Sigmoid colon (tissue), 6 donors: ENCODE measurements at regions not wholly inside any gene's neighbourhood (a gene's known extent, or its start where the extent isn't known, plus 50 kb on each side); places are given as distances from the start of the nearest gene placed in this dataset.

Experiments
- DNase-seq: peaks from one replicate; pipeline ENCODE4 v3.0.0-alpha.2; 2019
- H3K27ac ChIP-seq, 4 donors: fragments of 200-600 bp; sonication (generic); one replicate each; pipeline ENCODE4 v1.5.1; 2016 to 2019; ENCODE audit warnings: mild to moderate bottlenecking in 1 of 4
- H3K27me3 ChIP-seq, 3 donors: fragments of 200-600 bp; sonication (generic); one replicate each; pipeline ENCODE4 v1.5.1; 2019; ENCODE audit warnings: mild to moderate bottlenecking in 1 of 3
- H3K36me3 ChIP-seq, 4 donors: fragments of 200-600 bp; sonication (generic); one replicate each; pipeline ENCODE4 v1.5.1; 2016 to 2019
- H3K4me1 ChIP-seq, 4 donors: fragments of 200-600 bp; sonication (generic); one replicate each; pipeline ENCODE4 v1.5.1; 2017 to 2019
- H3K4me3 ChIP-seq, 4 donors: fragments of 200-600 bp; sonication (generic); one replicate each; pipeline ENCODE4 v1.5.1; 2017 to 2019; ENCODE audit warnings: mild to moderate bottlenecking in 2 of 4, moderate library complexity in 1 of 4
- H3K9me3 ChIP-seq, 4 donors: fragments of 200-600 bp in 3 of 4; sonication (generic) in 3 of 4; one replicate each; pipeline versions ENCODE4 v1.5.1 to v1.6.1; 2013 to 2019
- EP300 ChIP-seq, 4 donors: sonication (generic); formaldehyde crosslinking; IDR thresholded peaks; one replicate each; pipeline ENCODE4 v1.6.1; 2017; ENCODE audit warnings: antibody characterized with exemption in 4 of 4
- POLR2A ChIP-seq, 2 donors: fragments of 450-650 bp; IDR thresholded peaks; one replicate each; pipeline ENCODE4 v1.6.1; 2016; ENCODE audit warnings: antibody characterized with exemption in 2 of 2, mild to moderate bottlenecking in 2 of 2, moderate library complexity in 2 of 2
- POLR2AphosphoS5 ChIP-seq, 4 donors: sonication (generic); formaldehyde crosslinking; IDR thresholded peaks; one replicate each; pipeline ENCODE4 v1.6.1; 2017; ENCODE audit warnings: antibody characterized with exemption in 4 of 4
- WGBS, 2 donors: extraction: QIAGEN DNeasy Blood & Tissue Kit; methylation state at CpG; one replicate each; pipeline ENCODE4 v1.1.7; 2013; 5-methylcytosine and 5-hydroxymethylcytosine counted together
- intact Hi-C: fragments of 100-400 bp; cut with DNase I; formaldehyde crosslinking; loops from one replicate; pipeline ENCODE4 v1.15.1; 2023
- TF ChIP-seq, protein P1 (sequence below), 4 experiments: fragments of 450-650 bp in 3 of 4; fragments of 200-600 bp in 1 of 4; IDR thresholded peaks; one replicate each; pipeline ENCODE4 v1.5.1; 2016 to 2019; ENCODE audit warnings: antibody characterized with exemption in 4 of 4, mild to moderate bottlenecking in 3 of 4, moderate library complexity in 2 of 4
- donor health status: healthy with polysubstance abuse.
- donor health status: healthy.

DNA sequence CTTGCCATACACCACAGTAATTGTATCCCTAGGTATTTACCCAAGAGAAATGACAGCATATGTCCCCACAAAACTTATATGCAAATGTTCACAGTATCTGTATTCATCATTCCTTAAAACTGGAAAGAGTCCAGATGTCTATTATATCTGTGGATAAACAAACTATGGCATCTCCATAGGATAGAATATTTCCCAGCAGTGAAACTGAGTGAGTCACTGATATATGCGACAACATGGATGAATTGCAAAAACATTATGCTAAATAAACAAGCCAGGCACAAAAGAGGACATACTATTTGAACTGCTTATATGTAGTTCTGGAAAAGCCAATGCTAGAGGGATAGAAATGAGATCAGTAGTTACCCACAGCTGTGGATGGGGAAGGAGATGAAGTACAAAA is 359.4 kb upstream of the DSEL start:
- Histone ChIP-seq H3K36me3 (no peaks in the 10 kb centered on the region), H3K27ac (no peak overlapping the region), H3K4me1 (no peaks in the 10 kb centered on the region), H3K4me3 (no peak overlapping the region), H3K9me3 (no peaks in the 10 kb centered on the region), H3K27me3 (no peaks in the 10 kb centered on the region)
- TF ChIP-seq, protein P1, sequence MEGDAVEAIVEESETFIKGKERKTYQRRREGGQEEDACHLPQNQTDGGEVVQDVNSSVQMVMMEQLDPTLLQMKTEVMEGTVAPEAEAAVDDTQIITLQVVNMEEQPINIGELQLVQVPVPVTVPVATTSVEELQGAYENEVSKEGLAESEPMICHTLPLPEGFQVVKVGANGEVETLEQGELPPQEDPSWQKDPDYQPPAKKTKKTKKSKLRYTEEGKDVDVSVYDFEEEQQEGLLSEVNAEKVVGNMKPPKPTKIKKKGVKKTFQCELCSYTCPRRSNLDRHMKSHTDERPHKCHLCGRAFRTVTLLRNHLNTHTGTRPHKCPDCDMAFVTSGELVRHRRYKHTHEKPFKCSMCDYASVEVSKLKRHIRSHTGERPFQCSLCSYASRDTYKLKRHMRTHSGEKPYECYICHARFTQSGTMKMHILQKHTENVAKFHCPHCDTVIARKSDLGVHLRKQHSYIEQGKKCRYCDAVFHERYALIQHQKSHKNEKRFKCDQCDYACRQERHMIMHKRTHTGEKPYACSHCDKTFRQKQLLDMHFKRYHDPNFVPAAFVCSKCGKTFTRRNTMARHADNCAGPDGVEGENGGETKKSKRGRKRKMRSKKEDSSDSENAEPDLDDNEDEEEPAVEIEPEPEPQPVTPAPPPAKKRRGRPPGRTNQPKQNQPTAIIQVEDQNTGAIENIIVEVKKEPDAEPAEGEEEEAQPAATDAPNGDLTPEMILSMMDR (IDR thresholded peaks at IDR 0.05): no peak
- TF ChIP-seq POLR2AphosphoS5 (IDR thresholded peaks at IDR 0.05) (no peak), EP300 (IDR thresholded peaks at IDR 0.05) (no peak), POLR2A (IDR thresholded peaks at IDR 0.05) (no peak)
- intact Hi-C loops: no loop called here
- no peak for DNase-seq
- WGBS, 2 donors: 68 to 75% methylated on average over 1 of the region's 1 CpG

DNA sequence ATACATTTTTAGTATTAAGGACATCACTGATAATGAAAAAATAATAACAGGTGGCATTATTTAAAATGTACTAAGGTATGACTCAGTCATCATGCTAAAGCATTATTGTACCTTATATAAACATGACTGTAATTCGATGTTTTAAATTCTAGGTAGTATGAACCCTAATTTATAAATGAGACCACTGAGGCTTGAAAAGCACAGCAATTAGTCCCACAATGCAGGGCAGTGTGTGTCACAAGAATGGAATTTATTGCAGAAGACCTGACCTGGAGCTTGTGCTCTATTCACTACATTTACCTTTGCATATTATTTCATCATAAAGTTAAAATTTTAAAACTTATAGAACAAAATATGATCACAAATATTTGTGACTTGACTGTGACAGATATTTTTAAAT is 358.5 kb upstream of the DSEL start:
- no peaks in the 10 kb centered on the region for H3K4me1 ChIP-seq
- DNase-seq: no peak
- no peaks in the 10 kb centered on the region for H3K27me3 ChIP-seq
- H3K9me3 ChIP-seq: no peaks in the 10 kb centered on the region
- 29 to 74% methylated on average over 1 of the region's 1 CpG for WGBS, 2 donors
- no peak overlapping the region for H3K4me3 ChIP-seq
- intact Hi-C loops: no loop called here
- H3K36me3 ChIP-seq: no peaks in the 10 kb centered on the region
- TF ChIP-seq, protein P1 (IDR thresholded peaks at IDR 0.05): no peak
- TF ChIP-seq EP300 (IDR thresholded peaks at IDR 0.05): no peak
- H3K27ac ChIP-seq: no peak overlapping the region

DNA sequence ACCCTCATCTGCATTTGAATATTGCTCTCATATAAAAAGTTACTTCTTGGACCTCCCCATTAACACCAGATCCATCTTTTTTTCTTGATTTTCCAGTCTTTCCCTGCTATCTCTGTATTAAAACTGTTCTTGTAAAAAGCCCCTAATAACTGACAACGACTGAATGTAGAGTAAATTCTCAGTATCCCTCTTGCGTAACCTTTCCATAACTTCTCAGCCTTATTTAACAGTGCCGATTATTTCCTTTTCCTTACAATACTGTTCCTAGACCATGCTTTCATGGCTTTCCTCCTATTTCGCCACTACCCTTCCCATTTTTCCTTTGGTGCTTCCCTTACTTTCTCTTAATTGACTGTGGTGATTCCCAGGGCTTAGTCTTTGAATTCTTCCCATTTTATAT is 348.9 kb upstream of the DSEL start:
- H3K27me3 ChIP-seq: no peaks in the 10 kb centered on the region
- no peak overlapping the region for H3K27ac ChIP-seq
- no peaks in the 10 kb centered on the region for H3K4me1 ChIP-seq
- DNase-seq: no peak
- no peak for TF ChIP-seq POLR2A (IDR thresholded peaks at IDR 0.05)
- TF ChIP-seq, protein P1 (IDR thresholded peaks at IDR 0.05): no peak
- TF ChIP-seq EP300 (IDR thresholded peaks at IDR 0.05): no peak
- TF ChIP-seq POLR2AphosphoS5 (IDR thresholded peaks at IDR 0.05): no peak
- no peaks in the 10 kb centered on the region for H3K9me3 ChIP-seq
- no peak overlapping the region for H3K4me3 ChIP-seq
- intact Hi-C loops: no loop called here
- H3K36me3 ChIP-seq: no peaks in the 10 kb centered on the region
- WGBS, 2 donors: 76 to 82% methylated on average over 4 of the region's 4 CpGs

DNA sequence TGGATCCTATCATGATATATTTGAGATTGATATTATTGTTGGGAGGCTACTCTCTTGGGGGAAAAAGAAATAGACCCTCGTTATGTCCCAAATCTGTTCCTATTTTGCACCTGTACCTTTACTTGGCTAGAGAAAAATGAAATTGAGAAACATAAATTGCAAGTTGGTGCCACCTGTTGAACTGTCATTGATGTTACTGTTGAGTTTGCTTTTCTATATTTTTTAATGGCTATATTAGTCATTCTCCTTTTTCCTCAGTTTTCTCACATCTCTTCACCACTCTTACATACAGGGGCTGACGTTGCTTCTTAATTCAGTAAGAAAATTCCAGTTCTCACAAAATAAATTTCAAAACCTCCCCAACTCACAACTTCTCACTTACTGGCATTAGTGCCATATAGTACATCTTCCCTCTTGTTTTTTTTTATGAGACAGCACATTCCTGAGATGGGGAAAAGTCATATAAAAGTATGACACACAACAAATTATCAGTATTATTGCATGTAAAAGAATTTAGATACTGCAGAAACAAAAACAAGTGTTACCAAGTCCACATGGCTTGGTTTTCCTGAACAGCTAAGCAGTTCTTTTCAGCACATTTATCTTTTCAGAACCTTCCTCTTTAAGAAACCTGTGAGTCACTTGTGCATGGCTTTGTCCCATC is 348.3 kb upstream of the DSEL start:
- TF ChIP-seq, protein P1 (IDR thresholded peaks at IDR 0.05): no peak
- no peak for TF ChIP-seq POLR2AphosphoS5 (IDR thresholded peaks at IDR 0.05)
- no peak for TF ChIP-seq POLR2A (IDR thresholded peaks at IDR 0.05)
- no peak for TF ChIP-seq EP300 (IDR thresholded peaks at IDR 0.05)
- Histone ChIP-seq H3K9me3 (no peaks in the 10 kb centered on the region), H3K4me3 (no peak overlapping the region), H3K4me1 (no peaks in the 10 kb centered on the region), H3K27me3 (no peaks in the 10 kb centered on the region), H3K36me3 (no peaks in the 10 kb centered on the region), H3K27ac (no peak overlapping the region)
- no peak for DNase-seq
- 62 to 72% methylated on average over 2 of the region's 2 CpGs for WGBS, 2 donors
- intact Hi-C loops: no loop called here

DNA sequence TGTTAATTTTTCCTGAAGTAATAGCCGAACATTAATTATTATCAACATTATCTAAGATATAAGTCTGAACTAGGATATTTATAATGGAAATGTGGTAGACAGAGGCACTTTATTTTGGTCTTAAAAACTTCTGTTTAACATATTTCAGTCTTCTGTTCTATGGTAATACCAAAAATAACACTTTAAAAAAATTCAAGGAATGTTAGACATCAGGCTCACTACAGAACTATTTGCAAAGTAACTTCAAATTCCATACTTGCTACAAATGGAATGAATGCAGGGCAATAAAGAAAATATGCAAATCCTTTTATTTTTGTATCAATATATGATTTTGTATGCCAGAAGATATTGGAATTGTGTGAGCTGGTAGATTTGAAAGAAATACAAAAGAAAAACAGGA is 345.5 kb upstream of the DSEL start:
- TF ChIP-seq, protein P1 (IDR thresholded peaks at IDR 0.05): no peak
- TF ChIP-seq POLR2AphosphoS5 (IDR thresholded peaks at IDR 0.05): no peak
- no peak for TF ChIP-seq POLR2A (IDR thresholded peaks at IDR 0.05)
- no peak for TF ChIP-seq EP300 (IDR thresholded peaks at IDR 0.05)
- intact Hi-C loops: no loop called here
- Histone ChIP-seq H3K36me3 (no peaks in the 10 kb centered on the region), H3K27ac (no peak overlapping the region), H3K4me1 (no peaks in the 10 kb centered on the region), H3K4me3 (no peak overlapping the region), H3K27me3 (no peaks in the 10 kb centered on the region), H3K9me3 (no peaks in the 10 kb centered on the region)
- 92 to 95% methylated on average over 1 of the region's 1 CpG for WGBS, 2 donors
- no peak for DNase-seq
